Ascending aorta (tissue), 2 donors: ENCODE measurements at regions not wholly inside any gene's neighbourhood (a gene's known extent, or its start where the extent isn't known, plus 50 kb on each side); places are given as distances from the start of the nearest gene placed in this dataset.

Source experiments
- DNase-seq, 2 donors: peaks; one replicate each; pipeline ENCODE4 v3.0.0-alpha.2; 2019; ENCODE audit warnings: low spot score in 2 of 2
- H3K27ac ChIP-seq, 2 donors: fragments of 200-600 bp; sonication (generic); one replicate each; pipeline ENCODE4 v1.5.1; 2016 to 2017; ENCODE audit warnings: mild to moderate bottlenecking in 1 of 2
- H3K27me3 ChIP-seq: fragments of 200-600 bp; sonication (generic); one replicate; pipeline ENCODE4 v1.5.1; 2017
- H3K36me3 ChIP-seq, 2 donors: fragments of 200-600 bp; sonication (generic); one replicate each; pipeline ENCODE4 v1.5.1; 2016
- H3K4me1 ChIP-seq, 2 donors: fragments of 200-600 bp; sonication (generic); one replicate each; pipeline ENCODE4 v1.5.1; 2016 to 2017; ENCODE audit warnings: mild to moderate bottlenecking in 1 of 2
- H3K4me3 ChIP-seq, 2 donors: fragments of 200-600 bp; sonication (generic); one replicate each; pipeline ENCODE4 v1.5.1; 2016 to 2017; ENCODE audit warnings: mild to moderate bottlenecking in 1 of 2
- H3K9me3 ChIP-seq, 2 donors: fragments of 200-600 bp; sonication (generic); one replicate each; pipeline ENCODE4 v1.5.1; 2016
- CTCF ChIP-seq, 3 experiments: fragments of 200-600 bp in 2 of 3; fragments of 450-650 bp in 1 of 3; sonication (generic) in 2 of 3; IDR thresholded peaks; one replicate each; pipeline ENCODE4 v1.5.1; 2016 to 2019; ENCODE audit warnings: antibody characterized with exemption in 3 of 3, mild to moderate bottlenecking in 1 of 3, moderate library complexity in 1 of 3
- intact Hi-C: fragments of 100-400 bp; cut with DNase I; formaldehyde crosslinking; loops from one replicate; pipeline ENCODE4 v1.15.1; 2023

GRCh38 chr20:21628800-21629199 is 76.7 kb upstream of the PAX1 start:
- H3K27ac ChIP-seq, result no peak overlapping the region
- H3K9me3 ChIP-seq, result no peaks in the 10 kb centered on the region
- no peaks in the 10 kb centered on the region for H3K36me3 ChIP-seq
- H3K4me3 ChIP-seq, result no peak overlapping the region
- H3K4me1 ChIP-seq, result no peaks in the 10 kb centered on the region
- no peak for TF ChIP-seq CTCF (IDR thresholded peaks at IDR 0.05)
- DNase-seq, result no peak
- intact Hi-C loops, result no loop called here
- no peaks in the 10 kb centered on the region for H3K27me3 ChIP-seq

GRCh38 chr20:21623781-21624094 is 81.7 kb upstream of the PAX1 start:
- Histone ChIP-seq H3K4me1 (no peaks in the 10 kb centered on the region), H3K4me3 (no peak overlapping the region), H3K27ac (no peak overlapping the region), H3K36me3 (no peaks in the 10 kb centered on the region), H3K9me3 (no peaks in the 10 kb centered on the region), H3K27me3 (no peaks in the 10 kb centered on the region)
- no peak for TF ChIP-seq CTCF (IDR thresholded peaks at IDR 0.05)
- no peak for DNase-seq
- intact Hi-C loops, result no loop called here

- H3K4me3 ChIP-seq, result no peak overlapping the region
- H3K27me3 ChIP-seq, result no peaks in the 10 kb centered on the region
- H3K9me3 ChIP-seq, result no peaks in the 10 kb centered on the region
- DNase-seq, result no peak
- no peak overlapping the region for H3K27ac ChIP-seq
- intact Hi-C loops, result no loop called here
- no peaks in the 10 kb centered on the region for H3K36me3 ChIP-seq
- TF ChIP-seq CTCF (IDR thresholded peaks at IDR 0.05), result no peak
- no peaks in the 10 kb centered on the region for H3K4me1 ChIP-seq
Measured at GRCh38 chr20:21623074-21623780, 82.2 kb upstream of the PAX1 start.

- intact Hi-C loops, result no loop called here
- Histone ChIP-seq H3K4me1 (no peaks in the 10 kb centered on the region), H3K27ac (no peak overlapping the region), H3K27me3 (no peaks in the 10 kb centered on the region), H3K4me3 (no peak overlapping the region), H3K36me3 (no peaks in the 10 kb centered on the region), H3K9me3 (no peaks in the 10 kb centered on the region)
- DNase-seq, result no peak
- TF ChIP-seq CTCF (IDR thresholded peaks at IDR 0.05), result no peak
Measured at GRCh38 chr20:21622097-21622857, 83.2 kb upstream of the PAX1 start.

GRCh38 chr20:21618759-21619416 is 86.6 kb upstream of the PAX1 start:
- no peak overlapping the region for H3K4me3 ChIP-seq
- no peaks in the 10 kb centered on the region for H3K4me1 ChIP-seq
- intact Hi-C loops, result no loop called here
- no peak for TF ChIP-seq CTCF (IDR thresholded peaks at IDR 0.05)
- H3K27me3 ChIP-seq, result no peaks in the 10 kb centered on the region
- H3K36me3 ChIP-seq, result no peaks in the 10 kb centered on the region
- H3K27ac ChIP-seq, result no peak overlapping the region
- H3K9me3 ChIP-seq, result no peaks in the 10 kb centered on the region
- no peak for DNase-seq
